ENCODE measurements at regions not wholly inside any gene's neighbourhood (a gene's known extent, or its start where the extent isn't known, plus 50 kb on each side); places are given as distances from the start of the nearest gene placed in this dataset.

DNA sequence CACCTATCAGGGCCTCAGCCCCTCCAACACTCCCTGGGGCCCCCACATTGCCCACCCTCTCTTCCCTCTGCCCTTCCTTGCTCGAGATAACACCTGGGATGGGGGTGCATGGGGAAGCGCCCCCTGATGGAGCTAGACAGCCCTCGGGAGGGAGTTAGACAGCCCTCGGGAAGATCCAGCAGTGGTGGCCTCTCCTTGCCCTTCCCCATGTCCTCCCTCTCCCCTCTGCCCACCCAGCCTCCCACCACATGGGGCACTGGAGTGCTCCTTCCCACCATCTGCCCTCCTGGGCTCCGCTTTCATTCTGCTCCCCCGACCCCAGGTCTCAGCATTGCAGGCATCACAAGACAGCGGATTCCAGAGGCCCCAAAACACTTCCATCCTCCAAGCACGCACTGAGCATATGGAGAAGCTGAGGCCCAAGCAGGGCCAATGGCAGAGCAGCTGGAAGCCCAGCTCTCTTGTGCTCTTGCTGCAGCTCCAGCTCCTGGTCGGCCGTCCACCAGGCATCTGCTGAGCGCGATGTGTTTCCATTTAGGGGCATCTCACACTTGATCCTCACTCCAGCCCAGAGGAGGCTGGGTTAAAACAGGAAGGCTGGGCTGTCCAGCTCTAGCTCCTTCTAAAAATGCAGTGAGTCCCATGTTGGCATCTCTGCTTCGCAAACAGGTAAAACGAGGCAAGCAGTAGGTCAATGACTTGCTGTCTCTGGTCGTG lies 65.6 kb downstream of the IGLL1 start:
- TF ChIP-seq, protein P1, sequence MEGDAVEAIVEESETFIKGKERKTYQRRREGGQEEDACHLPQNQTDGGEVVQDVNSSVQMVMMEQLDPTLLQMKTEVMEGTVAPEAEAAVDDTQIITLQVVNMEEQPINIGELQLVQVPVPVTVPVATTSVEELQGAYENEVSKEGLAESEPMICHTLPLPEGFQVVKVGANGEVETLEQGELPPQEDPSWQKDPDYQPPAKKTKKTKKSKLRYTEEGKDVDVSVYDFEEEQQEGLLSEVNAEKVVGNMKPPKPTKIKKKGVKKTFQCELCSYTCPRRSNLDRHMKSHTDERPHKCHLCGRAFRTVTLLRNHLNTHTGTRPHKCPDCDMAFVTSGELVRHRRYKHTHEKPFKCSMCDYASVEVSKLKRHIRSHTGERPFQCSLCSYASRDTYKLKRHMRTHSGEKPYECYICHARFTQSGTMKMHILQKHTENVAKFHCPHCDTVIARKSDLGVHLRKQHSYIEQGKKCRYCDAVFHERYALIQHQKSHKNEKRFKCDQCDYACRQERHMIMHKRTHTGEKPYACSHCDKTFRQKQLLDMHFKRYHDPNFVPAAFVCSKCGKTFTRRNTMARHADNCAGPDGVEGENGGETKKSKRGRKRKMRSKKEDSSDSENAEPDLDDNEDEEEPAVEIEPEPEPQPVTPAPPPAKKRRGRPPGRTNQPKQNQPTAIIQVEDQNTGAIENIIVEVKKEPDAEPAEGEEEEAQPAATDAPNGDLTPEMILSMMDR (IDR thresholded peaks at IDR 0.05), result no peak

DNA sequence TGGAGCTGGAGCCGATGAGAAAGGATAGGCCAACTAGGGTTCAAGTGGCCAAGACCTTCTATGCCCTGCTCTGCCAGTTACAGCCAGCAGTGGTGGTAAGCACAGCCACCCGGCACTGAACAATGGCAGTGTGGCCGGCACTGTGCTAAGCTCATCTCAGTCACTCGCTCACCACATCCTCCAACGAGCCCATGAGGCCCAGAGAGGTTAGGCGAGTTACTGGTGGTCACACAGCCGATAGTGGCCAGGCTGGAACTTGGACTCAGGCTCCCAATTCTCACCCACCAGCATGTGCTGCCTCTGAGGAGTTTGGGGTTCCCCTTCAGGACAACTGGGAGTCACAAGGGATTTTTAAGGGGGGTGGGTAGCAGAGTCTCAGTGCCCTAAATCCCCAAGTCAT lies 66.4 kb downstream of the IGLL1 start:
- TF ChIP-seq, protein P1 (IDR thresholded peaks at IDR 0.05), result no peak

DNA sequence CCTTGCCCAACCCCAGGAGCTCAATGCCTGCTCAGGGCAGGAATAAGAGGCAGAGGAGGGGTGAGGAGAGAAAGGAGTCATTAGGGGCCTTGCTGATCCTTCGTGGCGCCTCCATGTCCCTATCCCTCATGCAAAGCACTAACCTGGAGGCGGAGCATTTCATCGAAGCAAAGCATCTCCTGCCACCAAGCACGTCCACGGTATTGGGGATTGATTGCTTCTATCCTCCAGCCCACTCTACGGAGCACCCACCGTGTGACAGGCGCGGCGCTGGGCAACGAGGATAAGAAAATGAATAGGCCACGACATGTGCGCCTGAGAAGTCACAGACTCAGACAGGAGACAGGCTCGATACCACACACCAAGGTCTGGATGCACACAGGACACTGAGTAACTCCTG lies 67.0 kb downstream of the IGLL1 start:
- TF ChIP-seq, protein P1 (IDR thresholded peaks at IDR 0.05), result no peak

DNA sequence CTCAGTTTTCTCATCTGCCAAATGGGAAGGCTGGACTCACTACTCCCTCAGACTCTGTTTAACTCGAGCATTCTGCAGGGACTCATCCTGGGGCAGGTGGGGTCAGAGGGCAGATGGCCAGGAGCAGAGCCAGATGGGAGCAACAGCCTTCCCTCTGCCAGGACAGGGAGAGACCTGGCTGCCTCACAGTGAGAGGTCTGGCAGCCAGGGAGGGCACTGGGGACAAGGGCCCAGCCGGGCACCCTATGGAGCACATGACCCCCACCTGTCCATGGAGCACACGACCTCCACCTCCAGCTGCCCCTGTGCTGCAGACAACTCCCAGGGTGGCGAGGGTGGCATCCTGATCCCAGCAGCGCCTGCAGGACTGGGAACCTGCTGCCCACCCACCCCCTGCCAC lies 67.4 kb downstream of the IGLL1 start:
- TF ChIP-seq, protein P1 (IDR thresholded peaks at IDR 0.05), result no peak

DNA sequence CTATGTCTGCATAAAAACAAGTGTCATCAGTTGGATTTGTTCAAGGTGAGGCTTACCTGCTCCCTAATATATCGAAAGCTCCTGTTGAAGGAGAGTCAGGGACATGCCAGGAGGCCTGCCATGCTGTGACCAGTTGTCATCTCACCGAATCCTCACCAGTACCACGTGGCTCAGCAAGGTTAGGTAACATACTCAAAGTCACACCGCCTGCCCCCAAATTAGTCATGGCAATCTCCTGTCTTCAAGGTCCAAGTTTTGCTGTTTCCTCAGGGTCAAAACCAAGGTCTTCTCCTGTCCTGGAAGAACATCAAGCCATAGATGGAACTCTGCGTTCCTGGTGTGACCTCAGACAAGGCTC lies 67.8 kb downstream of the IGLL1 start:
- TF ChIP-seq, protein P1 (IDR thresholded peaks at IDR 0.05), result no peak

DNA sequence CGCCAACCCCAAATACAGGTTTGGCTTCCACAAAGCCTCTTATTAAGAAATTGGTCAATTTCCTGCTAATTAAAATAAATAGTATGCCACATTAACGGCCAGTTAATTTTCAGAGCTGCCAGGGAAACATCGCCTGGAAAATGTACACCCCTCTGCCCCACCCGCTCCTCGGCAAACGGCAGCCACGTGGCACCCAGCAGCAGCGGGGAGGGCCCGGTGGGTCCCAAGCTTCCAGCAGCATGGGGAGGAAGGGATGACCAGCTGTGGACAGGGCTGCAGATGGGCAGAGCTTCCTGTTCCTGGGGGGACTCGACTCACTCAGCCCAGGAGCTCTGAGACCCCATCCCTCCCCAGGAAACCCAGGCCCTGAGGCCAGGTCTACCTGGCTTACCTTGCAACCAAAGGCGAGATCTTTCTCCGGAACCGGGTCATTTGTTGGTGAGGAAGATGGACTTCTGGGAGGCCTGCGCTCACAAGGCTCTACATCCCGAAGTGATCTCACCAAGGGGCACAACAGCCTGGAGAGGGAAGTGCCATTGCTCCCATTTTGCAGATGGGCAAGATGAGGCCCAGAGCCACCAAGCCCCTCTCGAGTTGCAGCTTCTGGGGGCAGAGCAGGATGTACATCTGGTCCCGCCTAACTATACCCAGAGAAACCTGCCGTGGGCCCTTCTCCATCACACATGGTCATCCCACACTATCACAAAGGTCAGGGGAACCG lies 68.3 kb downstream of the IGLL1 start:
- TF ChIP-seq, protein P1 (IDR thresholded peaks at IDR 0.05), result no peak

DNA sequence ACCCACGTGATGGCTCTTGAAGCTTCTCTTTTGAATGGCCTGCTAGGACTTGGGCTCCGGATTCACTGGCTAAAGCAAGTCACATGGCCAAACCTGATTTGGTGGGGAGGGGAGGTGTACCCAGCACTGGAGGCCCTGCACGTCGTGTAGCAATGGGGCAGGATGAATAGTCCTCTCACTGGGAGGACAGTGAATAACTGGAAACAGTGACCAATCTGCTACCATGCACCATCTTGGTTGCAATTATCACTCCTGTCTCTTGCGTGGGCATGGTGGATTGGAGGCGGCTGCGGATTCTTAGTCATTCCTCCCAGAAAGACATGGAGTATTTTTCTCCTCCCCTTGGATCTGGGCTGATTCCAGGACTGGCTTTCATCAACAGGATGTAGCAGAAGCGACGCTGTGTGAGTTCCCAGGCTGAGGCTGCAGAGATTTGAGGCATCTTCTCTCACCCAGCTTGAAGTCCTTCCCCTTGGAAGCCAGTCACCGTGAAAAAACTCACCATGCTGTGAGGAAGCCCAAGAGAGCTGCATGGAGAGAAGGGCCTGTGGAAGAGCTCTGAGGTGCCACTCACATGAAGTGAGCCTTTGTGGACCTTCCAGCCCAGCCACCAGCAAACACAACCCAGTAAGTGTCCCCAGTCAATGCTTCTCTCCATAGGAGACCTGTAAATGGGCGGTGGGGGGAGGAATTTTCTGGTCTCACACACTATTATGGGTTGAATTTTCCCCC lies 70.4 kb downstream of the IGLL1 start:
- TF ChIP-seq, protein P1 (IDR thresholded peaks at IDR 0.05), result no peak

All from LNCAP (cell line).